ENCODE measurements at regions not wholly inside any gene's neighbourhood (a gene's known extent, or its start where the extent isn't known, plus 50 kb on each side); places are given as distances from the start of the nearest gene placed in this dataset.

DNA sequence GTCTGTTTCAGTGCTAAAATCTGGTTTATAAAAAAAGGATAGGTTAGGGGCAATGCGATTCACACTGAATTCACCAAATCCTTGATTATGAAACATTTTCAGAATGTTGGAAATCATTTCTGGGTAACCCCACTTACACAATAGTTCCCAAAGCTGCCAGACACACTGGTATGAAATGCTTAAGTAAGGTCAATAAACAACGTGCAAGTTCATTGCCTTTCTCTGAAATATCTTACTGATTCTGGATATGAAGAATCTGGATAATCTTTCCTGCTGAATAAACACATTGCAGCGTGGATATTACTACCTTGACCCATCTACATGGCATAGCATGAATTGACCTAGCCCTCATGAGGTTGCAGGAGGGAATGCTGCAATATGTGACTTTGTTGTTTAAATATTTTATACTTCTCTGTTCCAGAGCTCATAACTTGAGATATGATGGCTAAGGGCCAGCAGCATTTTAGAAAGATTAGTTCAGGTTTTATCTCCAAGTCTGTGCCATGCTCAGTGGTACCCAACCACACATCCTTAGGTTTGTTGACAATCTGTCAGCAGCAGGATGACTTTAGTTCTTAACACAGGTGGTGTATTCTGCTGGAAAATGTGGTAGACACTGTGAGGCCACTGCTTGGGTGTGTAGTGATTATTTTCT is 121.0 kb downstream of the NREP start:
- Histone ChIP-seq H3K4me1 (ENCODE audit: insufficient read depth, low read length) (no peaks in the 10 kb centered on the region), H3K36me3 (ENCODE audit: insufficient read depth, low read length) (no peaks in the 10 kb centered on the region), H3K27ac (ENCODE audit: low read depth, low read length) (no peak overlapping the region), H3K27me3 (ENCODE audit: insufficient read depth, low read length) (no peaks in the 10 kb centered on the region), H4K20me1 (ENCODE audit: insufficient read depth, low read length) (no peaks in the 10 kb centered on the region), H3K9me3 (ENCODE audit: insufficient read depth, low read depth, low read length) (peaks cover 13% of the 10 kb centered on the region), H3K4me2 (ENCODE audit: low read length) (no peak overlapping the region), H3K79me2 (ENCODE audit: insufficient read depth, low read length) (no peaks in the 10 kb centered on the region), H3K9ac (ENCODE audit: low read length) (no peak overlapping the region), H2AFZ (ENCODE audit: low read depth, low read length) (no peak overlapping the region), H3K4me3 (ENCODE audit: insufficient read depth, low read depth, low read length) (no peak overlapping the region)
- Mint-ChIP-seq H3K36me3 (ENCODE audit: low read depth, unreplicated experiment) (peaks cover 3% of the 10 kb centered on the region), H3K4me3 (ENCODE audit: unreplicated experiment) (no peak overlapping the region), H3K9me3 (ENCODE audit: unreplicated experiment) (peaks cover 27% of the 10 kb centered on the region), H3K27me3 (ENCODE audit: low read depth, unreplicated experiment) (no peaks in the 10 kb centered on the region), H3K4me1 (ENCODE audit: low read depth, unreplicated experiment) (no peaks in the 10 kb centered on the region), H3K27ac (ENCODE audit: unreplicated experiment) (no peak overlapping the region)
- FAIRE-seq: no peak
- DNase-seq (ENCODE audit: low read depth): no peak
- TF ChIP-seq EZH2 (IDR thresholded peaks at IDR 0.05; ENCODE audit: insufficient read depth, low read length): no peak
- TF ChIP-seq, protein P1, sequence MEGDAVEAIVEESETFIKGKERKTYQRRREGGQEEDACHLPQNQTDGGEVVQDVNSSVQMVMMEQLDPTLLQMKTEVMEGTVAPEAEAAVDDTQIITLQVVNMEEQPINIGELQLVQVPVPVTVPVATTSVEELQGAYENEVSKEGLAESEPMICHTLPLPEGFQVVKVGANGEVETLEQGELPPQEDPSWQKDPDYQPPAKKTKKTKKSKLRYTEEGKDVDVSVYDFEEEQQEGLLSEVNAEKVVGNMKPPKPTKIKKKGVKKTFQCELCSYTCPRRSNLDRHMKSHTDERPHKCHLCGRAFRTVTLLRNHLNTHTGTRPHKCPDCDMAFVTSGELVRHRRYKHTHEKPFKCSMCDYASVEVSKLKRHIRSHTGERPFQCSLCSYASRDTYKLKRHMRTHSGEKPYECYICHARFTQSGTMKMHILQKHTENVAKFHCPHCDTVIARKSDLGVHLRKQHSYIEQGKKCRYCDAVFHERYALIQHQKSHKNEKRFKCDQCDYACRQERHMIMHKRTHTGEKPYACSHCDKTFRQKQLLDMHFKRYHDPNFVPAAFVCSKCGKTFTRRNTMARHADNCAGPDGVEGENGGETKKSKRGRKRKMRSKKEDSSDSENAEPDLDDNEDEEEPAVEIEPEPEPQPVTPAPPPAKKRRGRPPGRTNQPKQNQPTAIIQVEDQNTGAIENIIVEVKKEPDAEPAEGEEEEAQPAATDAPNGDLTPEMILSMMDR (IDR thresholded peaks at IDR 0.05; ENCODE audit: insufficient read depth, low read depth, low read length): no peak

DNA sequence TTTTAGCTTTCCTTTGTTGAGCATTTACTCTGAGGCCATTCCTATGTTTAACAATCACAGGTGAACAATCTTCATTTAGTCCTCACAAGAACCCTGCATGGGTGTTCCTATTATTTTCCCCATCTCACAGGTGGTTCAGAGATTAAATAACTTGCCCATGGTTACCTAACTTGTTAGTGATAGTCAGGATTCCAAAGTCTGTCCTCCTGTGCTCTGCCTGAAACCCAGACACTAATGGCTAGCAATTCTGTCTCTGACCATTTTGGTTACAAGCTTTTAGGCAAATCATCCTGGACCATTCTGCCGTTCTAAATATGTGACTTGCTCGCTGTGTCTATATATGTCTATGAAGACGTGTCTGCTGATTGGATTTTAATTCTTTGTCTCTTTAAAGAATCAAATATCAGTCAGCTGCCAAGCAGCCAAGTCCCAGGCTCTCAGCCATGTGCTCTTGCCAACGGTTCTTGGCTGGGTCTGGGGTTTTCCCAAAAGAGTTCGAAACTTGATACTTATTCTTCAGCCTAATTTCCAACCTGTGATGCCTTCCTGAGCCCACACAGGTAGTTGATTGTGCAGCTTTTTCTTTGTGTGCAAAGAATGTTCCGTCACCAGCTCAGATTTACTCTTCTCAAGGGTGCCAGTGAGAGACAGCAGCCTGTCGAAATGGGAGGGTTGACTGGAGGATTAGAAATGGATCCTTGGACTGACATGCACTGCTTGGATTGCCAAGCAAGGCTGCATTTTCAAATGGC is 121.7 kb downstream of the NREP start:
- H3K4me3 ChIP-seq (ENCODE audit: insufficient read depth, low read depth, low read length): no peak overlapping the region
- no peaks in the 10 kb centered on the region for H3K36me3 ChIP-seq (ENCODE audit: insufficient read depth, low read length)
- Mint-ChIP-seq H3K27ac (ENCODE audit: unreplicated experiment) (no peak overlapping the region), H3K4me3 (ENCODE audit: unreplicated experiment) (no peak overlapping the region), H3K27me3 (ENCODE audit: low read depth, unreplicated experiment) (no peaks in the 10 kb centered on the region), H3K9me3 (ENCODE audit: unreplicated experiment) (peaks cover 23% of the 10 kb centered on the region), H3K36me3 (ENCODE audit: low read depth, unreplicated experiment) (peaks cover 3% of the 10 kb centered on the region), H3K4me1 (ENCODE audit: low read depth, unreplicated experiment) (no peaks in the 10 kb centered on the region)
- no peak overlapping the region for H3K9ac ChIP-seq (ENCODE audit: low read length)
- H3K79me2 ChIP-seq (ENCODE audit: insufficient read depth, low read length): no peaks in the 10 kb centered on the region
- FAIRE-seq: no peak
- no peak overlapping the region for H3K4me2 ChIP-seq (ENCODE audit: low read length)
- no peaks in the 10 kb centered on the region for H3K4me1 ChIP-seq (ENCODE audit: insufficient read depth, low read length)
- no peak overlapping the region for H3K27ac ChIP-seq (ENCODE audit: low read depth, low read length)
- no peaks in the 10 kb centered on the region for H3K27me3 ChIP-seq (ENCODE audit: insufficient read depth, low read length)
- TF ChIP-seq EZH2 (IDR thresholded peaks at IDR 0.05; ENCODE audit: insufficient read depth, low read length): no peak
- TF ChIP-seq, protein P1 (IDR thresholded peaks at IDR 0.05; ENCODE audit: insufficient read depth, low read depth, low read length): no peak
- H2AFZ ChIP-seq (ENCODE audit: low read depth, low read length): no peak overlapping the region
- no peaks in the 10 kb centered on the region for H4K20me1 ChIP-seq (ENCODE audit: insufficient read depth, low read length)
- peaks cover 13% of the 10 kb centered on the region for H3K9me3 ChIP-seq (ENCODE audit: insufficient read depth, low read depth, low read length)
- DNase-seq (ENCODE audit: low read depth): no peak

DNA sequence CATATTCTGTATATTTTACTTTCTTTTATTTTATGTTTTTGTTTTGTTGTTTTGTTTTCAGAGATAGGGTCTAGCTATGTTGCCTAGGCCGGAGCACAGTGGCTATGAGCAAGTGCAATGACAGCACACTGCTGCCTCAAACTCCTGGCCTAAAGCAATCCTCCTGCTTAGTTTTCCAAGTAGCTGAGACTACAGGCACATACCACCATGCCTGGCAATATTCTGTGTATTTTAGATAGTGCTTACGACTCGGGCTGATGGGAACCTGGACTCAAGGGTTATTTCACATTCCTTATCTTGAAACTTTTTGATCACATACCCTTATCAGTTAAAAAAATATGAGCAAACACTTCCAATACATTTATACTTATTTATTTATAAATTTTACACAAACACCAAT is 119.0 kb upstream of the STARD4 start:
- Histone ChIP-seq H3K4me1 (ENCODE audit: insufficient read depth, low read length) (no peaks in the 10 kb centered on the region), H2AFZ (ENCODE audit: low read depth, low read length) (no peak overlapping the region), H3K79me2 (ENCODE audit: insufficient read depth, low read length) (no peaks in the 10 kb centered on the region), H3K36me3 (ENCODE audit: insufficient read depth, low read length) (no peaks in the 10 kb centered on the region), H3K27ac (ENCODE audit: low read depth, low read length) (no peak overlapping the region), H4K20me1 (ENCODE audit: insufficient read depth, low read length) (no peaks in the 10 kb centered on the region), H3K9ac (ENCODE audit: low read length) (no peak overlapping the region), H3K4me3 (ENCODE audit: insufficient read depth, low read depth, low read length) (no peak overlapping the region), H3K9me3 (ENCODE audit: insufficient read depth, low read depth, low read length) (no peaks in the 10 kb centered on the region), H3K4me2 (ENCODE audit: low read length) (no peak overlapping the region), H3K27me3 (ENCODE audit: insufficient read depth, low read length) (no peaks in the 10 kb centered on the region)
- DNase-seq (ENCODE audit: low read depth) (no peak), FAIRE-seq (no peak)
- H3K4me1 Mint-ChIP-seq (ENCODE audit: low read depth, unreplicated experiment): no peaks in the 10 kb centered on the region
- H3K27me3 Mint-ChIP-seq (ENCODE audit: low read depth, unreplicated experiment): no peaks in the 10 kb centered on the region
- H3K36me3 Mint-ChIP-seq (ENCODE audit: low read depth, unreplicated experiment): no peaks in the 10 kb centered on the region
- no peak overlapping the region for H3K4me3 Mint-ChIP-seq (ENCODE audit: unreplicated experiment)
- TF ChIP-seq, protein P1 (IDR thresholded peaks at IDR 0.05; ENCODE audit: insufficient read depth, low read depth, low read length): no peak
- TF ChIP-seq EZH2 (IDR thresholded peaks at IDR 0.05; ENCODE audit: insufficient read depth, low read length): no peak
- no peak overlapping the region for H3K27ac Mint-ChIP-seq (ENCODE audit: unreplicated experiment)
- H3K9me3 Mint-ChIP-seq (ENCODE audit: unreplicated experiment): peaks cover 6% of the 10 kb centered on the region
